AG09319 (cell line): ENCODE measurements at regions not wholly inside any gene's neighbourhood (a gene's known extent, or its start where the extent isn't known, plus 50 kb on each side); places are given as distances from the start of the nearest gene placed in this dataset.

Source experiments
- DNase-seq: peaks from one replicate; pipeline ENCODE4 v3.0.0-alpha.2; 2010; ENCODE audit warnings: low read depth; ENCODE audit errors: extremely low read depth
- TF ChIP-seq, protein P1 (sequence below): IDR thresholded peaks from 2 replicates; pipeline ENCODE4 v1.5.1; 2011; ENCODE audit warnings: low read depth, mild to moderate bottlenecking, inconsistent platforms, low read length, moderate library complexity

DNA sequence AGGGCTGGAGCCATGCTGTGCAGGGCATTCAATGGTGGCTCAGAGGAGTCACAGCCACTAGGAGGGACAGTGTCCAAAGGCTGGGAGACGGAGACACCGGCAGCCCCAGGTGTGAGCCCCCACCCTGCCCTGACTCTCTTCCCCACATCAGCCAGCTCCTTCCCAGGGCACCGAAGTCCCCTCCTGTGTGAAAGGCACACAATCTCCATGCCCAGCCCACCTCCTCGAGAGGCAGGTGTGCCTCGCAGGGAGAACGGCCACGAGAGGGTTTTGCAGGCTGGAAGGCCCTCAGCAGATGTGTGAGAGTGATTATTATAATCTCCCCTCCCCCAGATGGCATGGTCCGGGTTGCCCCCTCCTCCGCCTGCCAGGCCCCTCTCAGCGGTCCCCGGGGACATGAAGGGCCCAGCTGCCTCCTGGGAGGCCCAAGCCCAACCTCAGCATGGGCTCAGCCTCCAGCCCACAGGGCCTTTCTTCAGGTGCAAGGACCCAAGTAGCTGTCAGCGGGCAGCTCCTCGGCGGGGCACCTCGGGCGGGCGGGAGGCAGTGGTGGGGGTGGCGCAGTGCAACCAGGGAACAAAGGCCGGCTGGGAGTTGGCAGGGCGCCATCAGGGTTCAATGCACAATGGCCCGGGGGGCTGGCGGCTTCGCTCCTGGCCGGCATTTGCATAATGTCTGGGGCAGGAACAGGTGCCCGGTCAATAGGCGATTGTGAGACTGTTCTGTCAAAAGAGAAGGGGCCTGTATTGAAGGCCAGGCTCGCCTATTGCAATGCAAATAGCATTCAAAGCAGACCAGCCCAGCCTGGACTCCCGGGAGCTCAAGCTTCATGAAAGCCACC, 155.3 kb upstream of the ZMIZ1 start:
- TF ChIP-seq, protein P1, sequence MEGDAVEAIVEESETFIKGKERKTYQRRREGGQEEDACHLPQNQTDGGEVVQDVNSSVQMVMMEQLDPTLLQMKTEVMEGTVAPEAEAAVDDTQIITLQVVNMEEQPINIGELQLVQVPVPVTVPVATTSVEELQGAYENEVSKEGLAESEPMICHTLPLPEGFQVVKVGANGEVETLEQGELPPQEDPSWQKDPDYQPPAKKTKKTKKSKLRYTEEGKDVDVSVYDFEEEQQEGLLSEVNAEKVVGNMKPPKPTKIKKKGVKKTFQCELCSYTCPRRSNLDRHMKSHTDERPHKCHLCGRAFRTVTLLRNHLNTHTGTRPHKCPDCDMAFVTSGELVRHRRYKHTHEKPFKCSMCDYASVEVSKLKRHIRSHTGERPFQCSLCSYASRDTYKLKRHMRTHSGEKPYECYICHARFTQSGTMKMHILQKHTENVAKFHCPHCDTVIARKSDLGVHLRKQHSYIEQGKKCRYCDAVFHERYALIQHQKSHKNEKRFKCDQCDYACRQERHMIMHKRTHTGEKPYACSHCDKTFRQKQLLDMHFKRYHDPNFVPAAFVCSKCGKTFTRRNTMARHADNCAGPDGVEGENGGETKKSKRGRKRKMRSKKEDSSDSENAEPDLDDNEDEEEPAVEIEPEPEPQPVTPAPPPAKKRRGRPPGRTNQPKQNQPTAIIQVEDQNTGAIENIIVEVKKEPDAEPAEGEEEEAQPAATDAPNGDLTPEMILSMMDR = no peak
- DNase-seq = no peak

- DNase-seq = no peak
- TF ChIP-seq, protein P1 = no peak
Measured at GRCh38 chr10:78914060-78914378, 154.7 kb upstream of the ZMIZ1 start.

- TF ChIP-seq, protein P1 = no peak; the same call in 1 of the 2 replicates
- DNase-seq = no peak
Measured at GRCh38 chr10:78914502-78915189, 154.1 kb upstream of the ZMIZ1 start.

- no peak for DNase-seq
- TF ChIP-seq, protein P1 = no peak
Measured at GRCh38 chr10:78915190-78915518, 153.6 kb upstream of the ZMIZ1 start.

DNA sequence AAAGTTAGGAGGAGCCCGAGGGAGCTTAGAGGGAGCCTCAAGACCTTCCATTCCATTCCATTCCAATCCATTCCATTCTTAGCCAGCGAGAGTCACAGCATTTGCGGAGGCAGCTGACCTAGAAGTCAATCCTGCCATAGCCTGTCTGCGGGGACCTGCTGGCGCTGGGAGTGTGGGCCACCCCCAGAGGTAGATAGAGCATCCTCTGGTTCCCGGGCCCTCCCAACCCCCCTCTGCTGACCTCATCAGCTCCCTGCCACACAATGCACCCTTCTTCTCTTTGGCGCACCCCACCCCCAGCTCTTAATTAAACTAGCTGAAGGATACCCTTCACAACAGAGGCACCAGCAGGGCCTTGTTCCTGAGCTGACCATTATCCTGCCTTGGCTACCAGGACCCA, 152.5 kb upstream of the ZMIZ1 start:
- DNase-seq = no peak
- TF ChIP-seq, protein P1 = no peak

GRCh38 chr10:78919181-78919966, 149.4 kb upstream of the ZMIZ1 start:
- DNase-seq = no peak
- TF ChIP-seq, protein P1 = no peak

DNA sequence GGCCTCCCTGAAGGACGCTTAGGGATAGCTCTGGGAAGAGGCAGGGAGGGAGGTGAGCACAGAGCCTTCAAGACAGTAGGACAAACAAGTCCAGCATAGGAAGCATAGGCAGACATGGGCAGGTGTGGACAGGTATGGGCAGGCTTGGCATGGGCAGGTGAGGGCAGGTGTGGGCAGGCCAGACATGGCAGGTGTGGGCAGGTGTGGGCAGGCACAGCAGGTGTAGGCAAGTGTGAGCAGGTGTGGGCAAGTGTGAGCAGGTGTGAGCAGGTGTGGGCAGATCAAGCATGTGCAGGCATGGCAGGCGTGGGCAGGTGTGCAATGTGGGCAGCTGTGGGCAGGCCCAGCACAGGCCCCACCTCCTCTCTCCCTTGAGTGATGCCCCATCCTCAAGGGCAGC, 148.8 kb upstream of the ZMIZ1 start:
- DNase-seq = no peak
- TF ChIP-seq, protein P1 = no peak
